Activated T-helper 2 cell treated with anti-CD3 and anti-CD28 coated beads, Interferon-gamma antibody, Interleukin-2, Interleukin-4, amounts not matched to agents 10 μg/mL and 5 μg/mL and 100 μg/mL, durations not matched to agents 14 hours and 24 hours and 36 hours (primary cell): ENCODE measurements at regions not wholly inside any gene's neighbourhood (a gene's known extent, or its start where the extent isn't known, plus 50 kb on each side); places are given as distances from the start of the nearest gene placed in this dataset.

ENCODE experiments used
- DNase-seq: peaks from one replicate; pipeline ENCODE4 v3.0.0; 2021; ENCODE audit warnings: low spot score
- H3K27ac Mint-ChIP-seq: one replicate; pipeline ENCODE4 v1.8.0; 2021; ENCODE audit warnings: mixed read lengths
- H3K27me3 Mint-ChIP-seq: one replicate; pipeline ENCODE4 v1.8.0; 2021; ENCODE audit warnings: low read depth, mixed read lengths
- H3K36me3 Mint-ChIP-seq: one replicate; pipeline ENCODE4 v1.8.0; 2021; ENCODE audit warnings: low read depth, mixed read lengths
- H3K4me1 Mint-ChIP-seq: one replicate; pipeline ENCODE4 v1.8.0; 2021; ENCODE audit warnings: low read depth, mixed read lengths
- H3K4me3 Mint-ChIP-seq: one replicate; pipeline ENCODE4 v1.8.0; 2021; ENCODE audit warnings: low read depth, mild to moderate bottlenecking, moderate library complexity, mixed read lengths
- H3K9me3 Mint-ChIP-seq: one replicate; pipeline ENCODE4 v1.8.0; 2021; ENCODE audit warnings: mixed read lengths
- intact Hi-C: fragments of 100-400 bp; cut with micrococcal nuclease; formaldehyde crosslinking; loops from one replicate; pipeline ENCODE4 v1.15.1; 2023

- H3K27ac Mint-ChIP-seq, result no peak overlapping the region
- no peaks in the 10 kb centered on the region for H3K36me3 Mint-ChIP-seq
- no peaks in the 10 kb centered on the region for H3K4me1 Mint-ChIP-seq
- intact Hi-C loops, result no loop called here
- peaks cover 7% of the 10 kb centered on the region for H3K9me3 Mint-ChIP-seq
- no peak for DNase-seq
- H3K4me3 Mint-ChIP-seq, result no peak overlapping the region
- H3K27me3 Mint-ChIP-seq, result no peaks in the 10 kb centered on the region
These were observed 92.5 kb downstream of the MSX2 start for GRCh38 chr5:174816858-174817257.

GRCh38 chr5:174811438-174811837 is 87.1 kb downstream of the MSX2 start:
- H3K27me3 Mint-ChIP-seq, result no peaks in the 10 kb centered on the region
- no peak overlapping the region for H3K4me3 Mint-ChIP-seq
- intact Hi-C loops, result no loop called here
- no peaks in the 10 kb centered on the region for H3K4me1 Mint-ChIP-seq
- H3K9me3 Mint-ChIP-seq, result peaks cover 7% of the 10 kb centered on the region
- no peak overlapping the region for H3K27ac Mint-ChIP-seq
- H3K36me3 Mint-ChIP-seq, result no peaks in the 10 kb centered on the region
- DNase-seq, result no peak

- intact Hi-C loops, result no loop called here
- Mint-ChIP-seq H3K27me3 (no peaks in the 10 kb centered on the region), H3K4me3 (no peak overlapping the region), H3K27ac (no peak overlapping the region), H3K36me3 (no peaks in the 10 kb centered on the region), H3K4me1 (no peaks in the 10 kb centered on the region), H3K9me3 (peaks cover 1% of the 10 kb centered on the region)
- no peak for DNase-seq
These were observed 86.4 kb downstream of the MSX2 start for GRCh38 chr5:174810796-174811195.

- H3K36me3 Mint-ChIP-seq, result no peaks in the 10 kb centered on the region
- H3K4me3 Mint-ChIP-seq, result no peak overlapping the region
- H3K4me1 Mint-ChIP-seq, result no peaks in the 10 kb centered on the region
- H3K27ac Mint-ChIP-seq, result no peak overlapping the region
- no peaks in the 10 kb centered on the region for H3K27me3 Mint-ChIP-seq
- H3K9me3 Mint-ChIP-seq, result no peaks in the 10 kb centered on the region
- DNase-seq, result no peak
- intact Hi-C loops, result no loop called here
These were observed 83.1 kb downstream of the MSX2 start for GRCh38 chr5:174807471-174807870.

- H3K4me3 Mint-ChIP-seq, result no peak overlapping the region
- intact Hi-C loops, result no loop called here
- H3K4me1 Mint-ChIP-seq, result no peaks in the 10 kb centered on the region
- no peaks in the 10 kb centered on the region for H3K9me3 Mint-ChIP-seq
- no peak for DNase-seq
- no peaks in the 10 kb centered on the region for H3K36me3 Mint-ChIP-seq
- H3K27ac Mint-ChIP-seq, result no peak overlapping the region
- no peaks in the 10 kb centered on the region for H3K27me3 Mint-ChIP-seq
These were observed 82.3 kb downstream of the MSX2 start for GRCh38 chr5:174806729-174807128.

- Mint-ChIP-seq H3K4me1 (peaks cover 5% of the 10 kb centered on the region), H3K36me3 (no peaks in the 10 kb centered on the region), H3K27ac (no peak overlapping the region), H3K9me3 (no peaks in the 10 kb centered on the region), H3K4me3 (no peak overlapping the region), H3K27me3 (peaks cover 10% of the 10 kb centered on the region)
- intact Hi-C loops, result no loop called here
- DNase-seq, result no peak
These were observed 77.4 kb downstream of the MSX2 start for GRCh38 chr5:174801798-174802197.

GRCh38 chr5:174800435-174800834 is 76.1 kb downstream of the MSX2 start:
- no peaks in the 10 kb centered on the region for H3K9me3 Mint-ChIP-seq
- H3K36me3 Mint-ChIP-seq, result no peaks in the 10 kb centered on the region
- peaks cover 10% of the 10 kb centered on the region for H3K27me3 Mint-ChIP-seq
- H3K4me3 Mint-ChIP-seq, result no peak overlapping the region
- intact Hi-C loops, result no loop called here
- no peak overlapping the region for H3K27ac Mint-ChIP-seq
- H3K4me1 Mint-ChIP-seq, result peaks cover 5% of the 10 kb centered on the region
- DNase-seq, result no peak

- Mint-ChIP-seq H3K27me3 (peaks cover 10% of the 10 kb centered on the region), H3K4me3 (no peak overlapping the region), H3K27ac (no peak overlapping the region), H3K36me3 (no peaks in the 10 kb centered on the region), H3K4me1 (peaks cover 5% of the 10 kb centered on the region), H3K9me3 (no peaks in the 10 kb centered on the region)
- no peak for DNase-seq
- intact Hi-C loops, result no loop called here
These were observed 74.7 kb downstream of the MSX2 start for GRCh38 chr5:174799121-174799520.

GRCh38 chr5:174798551-174798951 is 74.2 kb downstream of the MSX2 start:
- intact Hi-C loops, result no loop called here
- no peak for DNase-seq
- H3K4me3 Mint-ChIP-seq, result no peak overlapping the region
- H3K4me1 Mint-ChIP-seq, result peaks cover 7% of the 10 kb centered on the region
- no peaks in the 10 kb centered on the region for H3K36me3 Mint-ChIP-seq
- H3K27ac Mint-ChIP-seq, result no peak overlapping the region
- H3K27me3 Mint-ChIP-seq, result peaks cover 12% of the 10 kb centered on the region
- no peaks in the 10 kb centered on the region for H3K9me3 Mint-ChIP-seq

GRCh38 chr5:174796711-174797192 is 72.4 kb downstream of the MSX2 start:
- Mint-ChIP-seq H3K4me1 (peaks cover 7% of the 10 kb centered on the region), H3K4me3 (no peak overlapping the region), H3K9me3 (no peaks in the 10 kb centered on the region), H3K27me3 (peaks cover 14% of the 10 kb centered on the region), H3K27ac (no peak overlapping the region), H3K36me3 (no peaks in the 10 kb centered on the region)
- DNase-seq, result no peak
- intact Hi-C loops, result no loop called here

- Mint-ChIP-seq H3K36me3 (no peaks in the 10 kb centered on the region), H3K27me3 (peaks cover 14% of the 10 kb centered on the region), H3K4me1 (peaks cover 7% of the 10 kb centered on the region), H3K27ac (no peak overlapping the region), H3K4me3 (no peak overlapping the region), H3K9me3 (no peaks in the 10 kb centered on the region)
- intact Hi-C loops, result no loop called here
- no peak for DNase-seq
These were observed 70.7 kb downstream of the MSX2 start for GRCh38 chr5:174794931-174795672.

- H3K27ac Mint-ChIP-seq, result no peak overlapping the region
- H3K4me3 Mint-ChIP-seq, result no peak overlapping the region
- H3K4me1 Mint-ChIP-seq, result peaks cover 7% of the 10 kb centered on the region
- intact Hi-C loops, result loop anchor here (1.0 kb wide), 1 partner anchor 375 kb away; no protein-coding TSS in a partner anchor
- no peaks in the 10 kb centered on the region for H3K9me3 Mint-ChIP-seq
- peak; percentile 29 for DNase-seq
- peaks cover 14% of the 10 kb centered on the region for H3K27me3 Mint-ChIP-seq
- H3K36me3 Mint-ChIP-seq, result no peaks in the 10 kb centered on the region
These were observed 69.4 kb downstream of the MSX2 start for GRCh38 chr5:174793684-174794328.

GRCh38 chr5:174793076-174793475 is 68.7 kb downstream of the MSX2 start:
- intact Hi-C loops, result loop anchor here (1.0 kb wide), 1 partner anchor 374 kb away; no protein-coding TSS in a partner anchor

More at GRCh38 chr5:174793076-174793475, 68.7 kb downstream of the MSX2 start:
- Mint-ChIP-seq H3K27me3 (peaks cover 9% of the 10 kb centered on the region), H3K9me3 (no peaks in the 10 kb centered on the region), H3K4me1 (peaks cover 1% of the 10 kb centered on the region), H3K27ac (no peak overlapping the region), H3K4me3 (no peak overlapping the region), H3K36me3 (no peaks in the 10 kb centered on the region)
- DNase-seq, result no peak
